GM23338 (cell line): ENCODE measurements at regions not wholly inside any gene's neighbourhood (a gene's known extent, or its start where the extent isn't known, plus 50 kb on each side); places are given as distances from the start of the nearest gene placed in this dataset.

ENCODE experiments used
- CREB1 ChIP-seq: fragments of 250-450 bp; sonication (Bioruptor Pico); IDR thresholded peaks from 2 replicates; pipeline ENCODE4 v1.5.0; 2020; ENCODE audit warnings: low read depth, mild to moderate bottlenecking, moderate library complexity
- ETS1 ChIP-seq: IDR thresholded peaks from 2 replicates; pipeline ENCODE4 v1.6.1; 2016; ENCODE audit warnings: antibody characterized with exemption
- EZH2 ChIP-seq: fragments of 200-600 bp; sonication (generic); IDR thresholded peaks from one replicate; pipeline ENCODE4 v1.8.0; 2017; ENCODE audit warnings: antibody characterized with exemption, mild to moderate bottlenecking, low read depth; ENCODE audit not compliant: unreplicated experiment
- JUNB ChIP-seq: IDR thresholded peaks from one replicate; pipeline ENCODE4 v1.6.1; 2016; ENCODE audit warnings: antibody characterized with exemption; ENCODE audit not compliant: unreplicated experiment
- NANOG ChIP-seq: IDR thresholded peaks from 2 replicates; pipeline ENCODE4 v1.6.1; 2016; ENCODE audit warnings: antibody characterized with exemption, borderline replicate concordance
- POLR2AphosphoS5 ChIP-seq: IDR thresholded peaks from 2 replicates; pipeline ENCODE4 v1.6.1; 2016; ENCODE audit warnings: antibody characterized with exemption, low read depth
- ZNF114 ChIP-seq: fragments of 250-450 bp; sonication (Bioruptor Pico); IDR thresholded peaks from 2 replicates; pipeline ENCODE4 v1.5.0; 2020; ENCODE audit warnings: mild to moderate bottlenecking, moderate library complexity
- ZNF331 ChIP-seq: fragments of 250-450 bp; sonication (Bioruptor Pico); IDR thresholded peaks from 2 replicates; pipeline ENCODE4 v1.5.0; 2020; ENCODE audit warnings: low read depth, mild to moderate bottlenecking, moderate library complexity
- ZNF462 ChIP-seq: fragments of 250-450 bp; sonication (Bioruptor Pico); IDR thresholded peaks from 2 replicates; pipeline ENCODE4 v1.5.0; 2020; ENCODE audit warnings: mild to moderate bottlenecking, moderate library complexity
- TF ChIP-seq, protein P1 (sequence below): IDR thresholded peaks from one replicate; pipeline ENCODE4 v1.6.1; 2018; ENCODE audit warnings: antibody characterized with exemption; ENCODE audit not compliant: unreplicated experiment
- TF ChIP-seq, protein P2 (sequence below), 2 experiments: fragments of 200-600 bp in 1 of 2; sonication (generic) in 1 of 2; conservative IDR thresholded peaks; 2 replicates each; pipeline versions ENCODE4 v1.5.1 to v1.6.1; 2016 to 2017; ENCODE audit warnings: antibody characterized with exemption in 2 of 2, low read depth in 2 of 2, mild to moderate bottlenecking in 2 of 2, moderate library complexity in 1 of 2

GRCh38 chr11:103556171-103556570 is 446.9 kb downstream of the DYNC2H1 start (continued):
- no peak for TF ChIP-seq ZNF462
- no peak for TF ChIP-seq CREB1
- TF ChIP-seq ZNF331 (CRISPR knock-in tag), result no peak
- TF ChIP-seq, protein P1, sequence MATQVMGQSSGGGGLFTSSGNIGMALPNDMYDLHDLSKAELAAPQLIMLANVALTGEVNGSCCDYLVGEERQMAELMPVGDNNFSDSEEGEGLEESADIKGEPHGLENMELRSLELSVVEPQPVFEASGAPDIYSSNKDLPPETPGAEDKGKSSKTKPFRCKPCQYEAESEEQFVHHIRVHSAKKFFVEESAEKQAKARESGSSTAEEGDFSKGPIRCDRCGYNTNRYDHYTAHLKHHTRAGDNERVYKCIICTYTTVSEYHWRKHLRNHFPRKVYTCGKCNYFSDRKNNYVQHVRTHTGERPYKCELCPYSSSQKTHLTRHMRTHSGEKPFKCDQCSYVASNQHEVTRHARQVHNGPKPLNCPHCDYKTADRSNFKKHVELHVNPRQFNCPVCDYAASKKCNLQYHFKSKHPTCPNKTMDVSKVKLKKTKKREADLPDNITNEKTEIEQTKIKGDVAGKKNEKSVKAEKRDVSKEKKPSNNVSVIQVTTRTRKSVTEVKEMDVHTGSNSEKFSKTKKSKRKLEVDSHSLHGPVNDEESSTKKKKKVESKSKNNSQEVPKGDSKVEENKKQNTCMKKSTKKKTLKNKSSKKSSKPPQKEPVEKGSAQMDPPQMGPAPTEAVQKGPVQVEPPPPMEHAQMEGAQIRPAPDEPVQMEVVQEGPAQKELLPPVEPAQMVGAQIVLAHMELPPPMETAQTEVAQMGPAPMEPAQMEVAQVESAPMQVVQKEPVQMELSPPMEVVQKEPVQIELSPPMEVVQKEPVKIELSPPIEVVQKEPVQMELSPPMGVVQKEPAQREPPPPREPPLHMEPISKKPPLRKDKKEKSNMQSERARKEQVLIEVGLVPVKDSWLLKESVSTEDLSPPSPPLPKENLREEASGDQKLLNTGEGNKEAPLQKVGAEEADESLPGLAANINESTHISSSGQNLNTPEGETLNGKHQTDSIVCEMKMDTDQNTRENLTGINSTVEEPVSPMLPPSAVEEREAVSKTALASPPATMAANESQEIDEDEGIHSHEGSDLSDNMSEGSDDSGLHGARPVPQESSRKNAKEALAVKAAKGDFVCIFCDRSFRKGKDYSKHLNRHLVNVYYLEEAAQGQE, result no peak
- no peak for TF ChIP-seq ETS1
- TF ChIP-seq POLR2AphosphoS5, result no peak
- TF ChIP-seq NANOG, result no peak
- TF ChIP-seq EZH2, result no peak
- TF ChIP-seq, protein P2, sequence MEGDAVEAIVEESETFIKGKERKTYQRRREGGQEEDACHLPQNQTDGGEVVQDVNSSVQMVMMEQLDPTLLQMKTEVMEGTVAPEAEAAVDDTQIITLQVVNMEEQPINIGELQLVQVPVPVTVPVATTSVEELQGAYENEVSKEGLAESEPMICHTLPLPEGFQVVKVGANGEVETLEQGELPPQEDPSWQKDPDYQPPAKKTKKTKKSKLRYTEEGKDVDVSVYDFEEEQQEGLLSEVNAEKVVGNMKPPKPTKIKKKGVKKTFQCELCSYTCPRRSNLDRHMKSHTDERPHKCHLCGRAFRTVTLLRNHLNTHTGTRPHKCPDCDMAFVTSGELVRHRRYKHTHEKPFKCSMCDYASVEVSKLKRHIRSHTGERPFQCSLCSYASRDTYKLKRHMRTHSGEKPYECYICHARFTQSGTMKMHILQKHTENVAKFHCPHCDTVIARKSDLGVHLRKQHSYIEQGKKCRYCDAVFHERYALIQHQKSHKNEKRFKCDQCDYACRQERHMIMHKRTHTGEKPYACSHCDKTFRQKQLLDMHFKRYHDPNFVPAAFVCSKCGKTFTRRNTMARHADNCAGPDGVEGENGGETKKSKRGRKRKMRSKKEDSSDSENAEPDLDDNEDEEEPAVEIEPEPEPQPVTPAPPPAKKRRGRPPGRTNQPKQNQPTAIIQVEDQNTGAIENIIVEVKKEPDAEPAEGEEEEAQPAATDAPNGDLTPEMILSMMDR (conservative IDR thresholded peaks at IDR 0.05; ENCODE audit: low read depth in 2 of 2), result no peak
- TF ChIP-seq ZNF114 (CRISPR knock-in tag), result no peak
- TF ChIP-seq JUNB, result no peak
